ENCODE measurements at regions not wholly inside any gene's neighbourhood (a gene's known extent, or its start where the extent isn't known, plus 50 kb on each side); places are given as distances from the start of the nearest gene placed in this dataset.

DNA sequence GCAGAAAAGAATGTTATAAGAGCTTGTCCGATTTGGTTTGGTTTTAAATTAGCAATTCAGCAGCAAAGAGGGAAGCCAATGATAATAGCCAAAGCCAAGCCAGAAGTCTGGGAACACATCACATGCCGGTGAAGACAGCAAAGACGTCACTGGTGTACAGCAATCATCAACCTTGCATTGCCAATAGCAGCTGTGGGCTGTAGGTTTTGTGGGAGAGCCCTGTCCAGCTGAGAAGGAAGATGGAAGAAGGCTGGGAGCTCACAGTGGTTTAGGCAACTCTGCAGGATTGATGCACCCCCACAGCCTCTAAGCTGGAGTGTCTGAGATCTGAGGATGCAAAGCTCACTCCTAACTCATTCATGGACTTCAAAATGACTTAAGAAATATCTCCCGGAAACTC is 338.7 kb downstream of the SIPA1L2 start:
- H3K4me3 ChIP-seq (ENCODE audit: low read depth, low read length) = no peak overlapping the region
- TF ChIP-seq, protein P1, sequence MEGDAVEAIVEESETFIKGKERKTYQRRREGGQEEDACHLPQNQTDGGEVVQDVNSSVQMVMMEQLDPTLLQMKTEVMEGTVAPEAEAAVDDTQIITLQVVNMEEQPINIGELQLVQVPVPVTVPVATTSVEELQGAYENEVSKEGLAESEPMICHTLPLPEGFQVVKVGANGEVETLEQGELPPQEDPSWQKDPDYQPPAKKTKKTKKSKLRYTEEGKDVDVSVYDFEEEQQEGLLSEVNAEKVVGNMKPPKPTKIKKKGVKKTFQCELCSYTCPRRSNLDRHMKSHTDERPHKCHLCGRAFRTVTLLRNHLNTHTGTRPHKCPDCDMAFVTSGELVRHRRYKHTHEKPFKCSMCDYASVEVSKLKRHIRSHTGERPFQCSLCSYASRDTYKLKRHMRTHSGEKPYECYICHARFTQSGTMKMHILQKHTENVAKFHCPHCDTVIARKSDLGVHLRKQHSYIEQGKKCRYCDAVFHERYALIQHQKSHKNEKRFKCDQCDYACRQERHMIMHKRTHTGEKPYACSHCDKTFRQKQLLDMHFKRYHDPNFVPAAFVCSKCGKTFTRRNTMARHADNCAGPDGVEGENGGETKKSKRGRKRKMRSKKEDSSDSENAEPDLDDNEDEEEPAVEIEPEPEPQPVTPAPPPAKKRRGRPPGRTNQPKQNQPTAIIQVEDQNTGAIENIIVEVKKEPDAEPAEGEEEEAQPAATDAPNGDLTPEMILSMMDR (IDR thresholded peaks at IDR 0.05; ENCODE audit: low read depth, low read length) = no peak

DNA sequence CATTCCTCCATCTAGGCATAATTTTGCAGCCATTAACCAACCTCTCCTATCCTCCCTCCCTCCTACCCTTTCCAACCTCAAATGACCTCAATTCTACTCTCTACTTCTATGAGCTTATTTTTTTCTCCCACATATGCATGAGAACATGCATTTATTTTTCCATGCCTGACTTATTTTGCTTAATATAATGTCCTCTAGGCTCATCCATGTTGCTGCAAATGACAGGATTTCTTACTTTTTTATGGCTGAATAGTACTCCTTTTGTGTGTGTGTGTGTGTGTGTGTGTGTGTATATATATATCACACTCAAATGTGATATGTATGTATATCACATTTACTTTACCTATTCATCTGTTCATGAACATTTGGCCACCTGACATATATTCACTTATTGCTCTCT is 339.4 kb downstream of the SIPA1L2 start:
- H3K4me3 ChIP-seq (ENCODE audit: low read depth, low read length) = no peak overlapping the region
- TF ChIP-seq, protein P1 (IDR thresholded peaks at IDR 0.05; ENCODE audit: low read depth, low read length) = no peak

DNA sequence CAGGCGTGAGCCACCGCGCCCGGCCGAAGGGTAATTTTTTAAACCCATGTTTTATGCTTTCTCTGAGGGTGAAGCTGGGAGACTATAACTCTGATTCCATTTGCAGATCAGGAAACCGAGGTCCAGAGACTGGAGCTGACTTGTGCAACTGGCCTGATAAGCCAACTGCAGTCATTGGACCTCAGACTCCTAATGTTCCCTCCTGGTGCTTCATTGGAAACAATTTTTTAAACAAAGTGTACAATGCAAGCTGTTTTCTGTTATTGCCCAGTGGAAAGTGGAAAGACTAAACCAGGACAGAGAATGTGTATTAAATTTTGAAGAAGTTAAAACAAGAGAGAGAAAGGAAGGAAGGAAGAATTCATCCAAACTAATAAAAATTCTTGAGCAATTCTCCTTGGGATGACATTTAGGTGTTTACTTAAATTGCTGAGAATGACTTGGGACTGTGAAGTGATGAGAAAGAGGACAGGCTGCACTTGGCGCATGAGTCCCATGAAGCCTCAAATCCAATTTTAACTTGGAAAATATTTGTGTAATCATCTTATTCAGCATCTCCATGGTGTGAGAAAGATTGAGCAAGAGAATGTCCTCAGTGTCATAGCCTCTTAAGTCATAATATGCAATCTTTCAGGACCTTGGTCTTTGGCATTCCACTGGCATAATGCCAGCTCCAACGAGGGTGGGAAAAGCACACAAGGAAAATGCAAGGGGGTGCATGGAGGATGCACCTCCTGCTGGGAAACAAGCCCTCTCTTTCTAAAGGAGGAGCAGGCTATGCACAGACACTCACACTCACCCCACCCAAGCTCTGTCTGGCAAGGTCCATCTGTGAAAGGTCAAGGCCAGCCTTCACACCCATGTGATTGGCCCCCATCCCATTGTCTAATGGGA is 342.0 kb downstream of the SIPA1L2 start:
- H3K4me3 ChIP-seq (ENCODE audit: low read depth, low read length) = no peak overlapping the region
- TF ChIP-seq, protein P1 (IDR thresholded peaks at IDR 0.05; ENCODE audit: low read depth, low read length) = no peak

DNA sequence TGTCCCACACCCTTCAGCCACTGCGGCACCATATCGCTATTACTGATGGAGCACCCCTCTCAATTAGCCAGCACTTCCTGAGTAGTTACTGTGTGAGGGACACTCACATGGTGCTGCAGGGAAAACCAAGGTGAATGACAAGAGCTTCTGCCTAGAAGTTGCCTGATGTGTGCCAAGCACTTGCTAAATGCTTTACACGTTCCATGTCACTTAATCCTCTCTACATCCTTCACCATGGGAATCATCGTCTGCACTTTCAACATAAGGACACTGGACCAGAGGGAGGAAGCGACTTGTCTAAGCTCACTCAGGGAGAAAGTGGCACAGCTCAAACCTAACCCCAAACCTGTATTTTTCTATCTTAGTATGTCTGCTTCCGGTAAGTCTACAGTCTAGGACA is 344.8 kb downstream of the SIPA1L2 start:
- TF ChIP-seq, protein P1 (IDR thresholded peaks at IDR 0.05; ENCODE audit: low read depth, low read length) = no peak
- H3K4me3 ChIP-seq (ENCODE audit: low read depth, low read length) = no peak overlapping the region

DNA sequence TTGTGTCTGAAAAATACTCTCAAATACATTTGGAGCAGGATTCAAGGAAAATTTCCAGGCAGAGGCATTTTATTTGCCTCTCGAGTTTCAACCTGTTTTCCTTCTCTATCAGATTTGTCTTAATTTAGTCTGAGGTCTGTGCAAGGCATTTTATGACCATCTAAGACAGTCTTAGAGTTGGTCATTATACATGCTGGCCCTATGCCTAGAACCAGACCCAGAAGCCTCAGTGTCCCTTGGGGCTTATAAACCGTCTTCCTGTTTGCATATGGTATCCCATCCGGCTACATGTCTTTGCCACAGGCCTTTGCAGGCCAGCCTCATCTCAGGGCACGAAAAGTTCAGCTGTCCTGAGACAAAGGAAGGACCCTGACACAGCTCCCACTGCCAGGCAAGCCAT is 346.1 kb downstream of the SIPA1L2 start:
- no peak overlapping the region for H3K4me3 ChIP-seq (ENCODE audit: low read depth, low read length)
- TF ChIP-seq, protein P1 (IDR thresholded peaks at IDR 0.05; ENCODE audit: low read depth, low read length) = no peak

DNA sequence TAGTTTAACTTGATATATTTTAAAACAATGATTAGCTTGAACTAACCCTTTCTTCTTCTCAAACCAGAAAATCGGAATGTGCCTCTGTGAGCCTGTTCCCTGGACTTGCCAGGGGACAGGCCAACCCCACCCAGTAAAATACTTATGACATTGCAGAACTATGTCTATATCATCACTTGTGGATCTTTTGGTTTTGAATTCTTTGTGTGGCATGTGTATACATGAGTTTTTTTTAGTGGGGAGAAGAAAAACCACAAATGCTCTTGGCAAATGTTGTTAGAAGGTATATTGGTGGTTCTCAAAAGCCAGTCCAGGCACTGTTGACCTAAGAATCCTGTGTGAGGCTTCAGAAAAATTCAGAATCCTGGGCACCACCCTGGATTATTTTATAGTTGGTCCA is 347.4 kb downstream of the SIPA1L2 start:
- H3K4me3 ChIP-seq (ENCODE audit: low read depth, low read length) = no peak overlapping the region
- TF ChIP-seq, protein P1 (IDR thresholded peaks at IDR 0.05; ENCODE audit: low read depth, low read length) = no peak

DNA sequence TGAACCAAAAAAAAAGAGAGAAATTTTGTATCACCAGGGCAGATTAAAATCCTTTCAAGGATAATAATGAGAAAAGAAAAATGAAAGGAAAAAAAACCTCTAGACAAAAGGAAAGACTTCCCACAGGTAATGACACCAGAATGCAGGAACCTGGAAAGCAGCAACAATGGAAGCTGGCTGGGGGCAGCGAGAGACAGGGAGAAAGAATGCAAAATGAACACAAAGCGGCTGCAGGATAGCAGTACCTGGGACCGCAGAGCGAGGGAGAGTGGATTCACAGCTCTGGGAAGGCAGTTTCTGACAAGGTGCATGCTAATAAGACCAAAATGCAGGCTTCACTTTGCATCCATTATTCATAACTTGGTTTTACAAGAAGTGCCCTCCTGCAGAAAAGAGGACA is 349.0 kb downstream of the SIPA1L2 start:
- no peak overlapping the region for H3K4me3 ChIP-seq (ENCODE audit: low read depth, low read length)

More for the DNA sequence above, 349.0 kb downstream of the SIPA1L2 start:
- TF ChIP-seq, protein P1 (IDR thresholded peaks at IDR 0.05; ENCODE audit: low read depth, low read length) = no peak

Measured in WI38 (cell line).